Colonic mucosa (tissue), 4 donors: ENCODE measurements at regions not wholly inside any gene's neighbourhood (a gene's known extent, or its start where the extent isn't known, plus 50 kb on each side); places are given as distances from the start of the nearest gene placed in this dataset.
"Not testable (repeated sequence)": the region's sequence is repeated elsewhere in the genome, so short reads cannot be mapped to it uniquely, and the experiment has no call there.

Experiments
- DNase-seq: peaks from one replicate; pipeline ENCODE4 v3.0.0-alpha.2; 2020
- H3K27ac ChIP-seq: fragments of 200-600 bp; one replicate; pipeline ENCODE4 v1.8.0; 2021
- H3K27me3 ChIP-seq: fragments of 200-600 bp; one replicate; pipeline ENCODE4 v1.8.0; 2021
- H3K36me3 ChIP-seq: fragments of 200-600 bp; one replicate; pipeline ENCODE4 v1.8.0; 2021
- H3K4me1 ChIP-seq: fragments of 200-600 bp; one replicate; pipeline ENCODE4 v1.8.0; 2021; ENCODE audit warnings: mild to moderate bottlenecking
- H3K4me3 ChIP-seq: fragments of 200-600 bp; one replicate; pipeline ENCODE4 v1.8.0; 2021
- H3K9ac ChIP-seq, 2 donors: one replicate each; pipeline ENCODE4 v1.7.0; 2013; ENCODE audit warnings: control low read depth in 2 of 2, low read depth in 2 of 2, low read length in 2 of 2
- H3K9me3 ChIP-seq: fragments of 200-600 bp; one replicate; pipeline ENCODE4 v1.8.0; 2021
- CTCF ChIP-seq: fragments of 200-600 bp; IDR thresholded peaks from one replicate; pipeline ENCODE4 v1.8.0; 2022; ENCODE audit warnings: antibody characterized with exemption, mild to moderate bottlenecking
- intact Hi-C: fragments of 100-400 bp; cut with DNase I; formaldehyde crosslinking; loops from one replicate; pipeline ENCODE4 v1.14.1; 2022
- donor health status: healthy.
- donor health status: DM: no; HTN: no; CAD: no.
- donor health status: DM: no; HTN: no; CAD: no.

GRCh38 chr5:103866169-103866568, 303.6 kb upstream of the NUDT12 start:
- Histone ChIP-seq H3K27ac (no peak overlapping the region), H3K4me1 (no peaks in the 10 kb centered on the region), H3K27me3 (no peaks in the 10 kb centered on the region), H3K9me3 (no peaks in the 10 kb centered on the region), H3K4me3 (no peak overlapping the region), H3K36me3 (no peaks in the 10 kb centered on the region), H3K9ac (no peak overlapping the region)
- TF ChIP-seq CTCF = no peak
- DNase-seq = no peak
- intact Hi-C loops = no loop called here

GRCh38 chr5:103862398-103862797, 299.8 kb upstream of the NUDT12 start:
- H3K4me1 ChIP-seq = no peaks in the 10 kb centered on the region
- DNase-seq = no peak
- no peak overlapping the region for H3K4me3 ChIP-seq
- no peaks in the 10 kb centered on the region for H3K27me3 ChIP-seq
- no peak for TF ChIP-seq CTCF
- no peaks in the 10 kb centered on the region for H3K9me3 ChIP-seq
- H3K9ac ChIP-seq = no peak overlapping the region
- no peak overlapping the region for H3K27ac ChIP-seq
- no peaks in the 10 kb centered on the region for H3K36me3 ChIP-seq
- intact Hi-C loops = no loop called here

- Histone ChIP-seq H3K27ac (no peak overlapping the region), H3K4me1 (no peaks in the 10 kb centered on the region), H3K4me3 (no peak overlapping the region), H3K9me3 (no peaks in the 10 kb centered on the region), H3K9ac (no peak overlapping the region), H3K36me3 (no peaks in the 10 kb centered on the region), H3K27me3 (no peaks in the 10 kb centered on the region)
- no peak for TF ChIP-seq CTCF
- DNase-seq = no peak
- intact Hi-C loops = no loop called here
Measured at GRCh38 chr5:103860327-103860726, 297.7 kb upstream of the NUDT12 start.

GRCh38 chr5:103858367-103858766, 295.8 kb upstream of the NUDT12 start:
- H3K9ac ChIP-seq, intact Hi-C loops, H3K9me3 ChIP-seq, H3K4me1 ChIP-seq, DNase-seq, H3K4me3 ChIP-seq, H3K36me3 ChIP-seq, H3K27ac ChIP-seq, H3K27me3 ChIP-seq: not testable (repeated sequence)

- no peak for TF ChIP-seq CTCF
- Histone ChIP-seq H3K9me3 (no peaks in the 10 kb centered on the region), H3K27ac (no peak overlapping the region), H3K4me3 (no peak overlapping the region), H3K9ac (no peak overlapping the region), H3K36me3 (no peaks in the 10 kb centered on the region), H3K4me1 (no peaks in the 10 kb centered on the region), H3K27me3 (no peaks in the 10 kb centered on the region)
- no peak for DNase-seq
- intact Hi-C loops = no loop called here
Measured at GRCh38 chr5:103851091-103851490, 288.5 kb upstream of the NUDT12 start.

GRCh38 chr5:103849934-103850333, 287.3 kb upstream of the NUDT12 start:
- Histone ChIP-seq H3K9ac (no peak overlapping the region), H3K27me3 (no peaks in the 10 kb centered on the region), H3K4me1 (no peaks in the 10 kb centered on the region), H3K27ac (no peak overlapping the region), H3K9me3 (no peaks in the 10 kb centered on the region), H3K36me3 (no peaks in the 10 kb centered on the region), H3K4me3 (no peak overlapping the region)
- no peak for TF ChIP-seq CTCF
- DNase-seq = no peak
- intact Hi-C loops = no loop called here
